ENCODE measurements at regions not wholly inside any gene's neighbourhood (a gene's known extent, or its start where the extent isn't known, plus 50 kb on each side); places are given as distances from the start of the nearest gene placed in this dataset.

GRCh38 chr6:40791004-40791403, 203.8 kb upstream of the LRFN2 start:
- no peak for TF ChIP-seq HNRNPH1 (optimal IDR thresholded peaks at IDR 0.05; ENCODE audit: low read depth, low read length)
- TF ChIP-seq CTCF (IDR thresholded peaks at IDR 0.05 in 2 of 3, conservative IDR thresholded peaks at IDR 0.05 in 1 of 3; ENCODE audit: insufficient read depth in 2 of 3, low read depth in 1 of 3, low read length in 3 of 3): no peak
